AG10803 (cell line): ENCODE measurements at regions not wholly inside any gene's neighbourhood (a gene's known extent, or its start where the extent isn't known, plus 50 kb on each side); places are given as distances from the start of the nearest gene placed in this dataset.

Experiments used
- DNase-seq: peaks from one replicate; pipeline ENCODE4 v3.0.0; 2010; ENCODE audit warnings: low read depth
- H3K4me3 ChIP-seq: 2 replicates; pipeline ENCODE4 v1.5.1; 2011; ENCODE audit warnings: mild to moderate bottlenecking, low read length, control low read depth
- CTCF ChIP-seq: conservative IDR thresholded peaks from 2 replicates; pipeline ENCODE4 v1.5.1; 2011; ENCODE audit warnings: mild to moderate bottlenecking, low read length, control low read depth, inconsistent platforms

- DNase-seq, result no peak
- no peak overlapping the region for H3K4me3 ChIP-seq
- TF ChIP-seq CTCF, result no peak
Measured at GRCh38 chr4:29175291-29175690, 1544.9 kb upstream of the PCDH7 start.

- no peak for TF ChIP-seq CTCF
- DNase-seq, result no peak
- no peak overlapping the region for H3K4me3 ChIP-seq
Measured at GRCh38 chr4:29199025-29199424, 1521.1 kb upstream of the PCDH7 start.

- DNase-seq, result no peak
- no peak overlapping the region for H3K4me3 ChIP-seq
- TF ChIP-seq CTCF, result no peak
Measured at GRCh38 chr4:29199485-29199884, 1520.7 kb upstream of the PCDH7 start.

- TF ChIP-seq CTCF, result no peak
- DNase-seq, result no peak
- H3K4me3 ChIP-seq, result no peak overlapping the region
Measured at GRCh38 chr4:29213020-29213419, 1507.1 kb upstream of the PCDH7 start.

- no peak for DNase-seq
- no peak overlapping the region for H3K4me3 ChIP-seq
- no peak for TF ChIP-seq CTCF
Measured at GRCh38 chr4:29220761-29221160, 1499.4 kb upstream of the PCDH7 start.

- DNase-seq, result no peak
- no peak overlapping the region for H3K4me3 ChIP-seq
- TF ChIP-seq CTCF, result no peak
Measured at GRCh38 chr4:29224911-29225310, 1495.3 kb upstream of the PCDH7 start.

GRCh38 chr4:29240641-29241040, 1479.5 kb upstream of the PCDH7 start:
- DNase-seq, result no peak
- no peak for TF ChIP-seq CTCF

More at GRCh38 chr4:29240641-29241040, 1479.5 kb upstream of the PCDH7 start:
- H3K4me3 ChIP-seq, result no peak overlapping the region
